ENCODE measurements at regions not wholly inside any gene's neighbourhood (a gene's known extent, or its start where the extent isn't known, plus 50 kb on each side); places are given as distances from the start of the nearest gene placed in this dataset.

GRCh38 chr10:118163217-118163616 is 116.5 kb upstream of the RAB11FIP2 start:
- ChIA-PET POLR2A (ENCODE audit: low non-redundant PET) (no interaction called here), CTCF (no interaction called here)
- Histone ChIP-seq H3K36me3 (ENCODE audit: insufficient read depth, low read length, poor library complexity, severe bottlenecking) (no peaks in the 10 kb centered on the region), H3K9me3 (ENCODE audit: low read depth, low read length, poor library complexity, severe bottlenecking) (no peaks in the 10 kb centered on the region), H3K4me3 (ENCODE audit: low read depth, low read length, poor library complexity, severe bottlenecking) (no peak overlapping the region), H3K4me1 (ENCODE audit: insufficient read depth, low read length, poor library complexity, severe bottlenecking) (no peaks in the 10 kb centered on the region), H3K27me3 (replicated peaks; ENCODE audit: insufficient read depth, low read depth, low read length, poor library complexity) (peaks cover 13% of the 10 kb centered on the region), H3K27ac (ENCODE audit: low read depth, low read length, poor library complexity, severe bottlenecking) (no peak overlapping the region)
- intact Hi-C loops (cut with micrococcal nuclease; ENCODE audit: unreplicated experiment), result no loop called here
- TF ChIP-seq EZH2 (IDR thresholded peaks at IDR 0.05; ENCODE audit: borderline replicate concordance, low read depth, low read length, poor library complexity, severe bottlenecking) (no peak), CTCF (conservative IDR thresholded peaks at IDR 0.05; ENCODE audit: low read depth, low read length) (no peak)
- no TSS peak for BruUV-seq (replicated peaks)
- no peak for DNase-seq (ENCODE audit: low spot score)

- TF ChIP-seq EZH2 (IDR thresholded peaks at IDR 0.05; ENCODE audit: borderline replicate concordance, low read depth, low read length, poor library complexity, severe bottlenecking) (no peak), CTCF (conservative IDR thresholded peaks at IDR 0.05; ENCODE audit: low read depth, low read length) (no peak)
- DNase-seq (ENCODE audit: low spot score), result no peak
- BruUV-seq (replicated peaks), result no TSS peak
- H3K4me1 ChIP-seq (ENCODE audit: insufficient read depth, low read length, poor library complexity, severe bottlenecking), result no peaks in the 10 kb centered on the region
- peaks cover 7% of the 10 kb centered on the region for H3K27me3 ChIP-seq (replicated peaks; ENCODE audit: insufficient read depth, low read depth, low read length, poor library complexity)
- CTCF ChIA-PET, result no interaction called here
- no peak overlapping the region for H3K4me3 ChIP-seq (ENCODE audit: low read depth, low read length, poor library complexity, severe bottlenecking)
- H3K27ac ChIP-seq (ENCODE audit: low read depth, low read length, poor library complexity, severe bottlenecking), result no peak overlapping the region
- POLR2A ChIA-PET (ENCODE audit: low non-redundant PET), result interaction anchor here (0.6 kb wide), 1 partner anchor 1129 kb away, joined by 3 read pairs; no protein-coding TSS in a partner anchor
- H3K9me3 ChIP-seq (ENCODE audit: low read depth, low read length, poor library complexity, severe bottlenecking), result no peaks in the 10 kb centered on the region
- no peaks in the 10 kb centered on the region for H3K36me3 ChIP-seq (ENCODE audit: insufficient read depth, low read length, poor library complexity, severe bottlenecking)
- intact Hi-C loops (cut with micrococcal nuclease; ENCODE audit: unreplicated experiment), result no loop called here
Observed at GRCh38 chr10:118161461-118162246, 114.9 kb upstream of the RAB11FIP2 start.

- no peak for TF ChIP-seq EZH2 (IDR thresholded peaks at IDR 0.05; ENCODE audit: borderline replicate concordance, low read depth, low read length, poor library complexity, severe bottlenecking)
- no peak for TF ChIP-seq CTCF (conservative IDR thresholded peaks at IDR 0.05; ENCODE audit: low read depth, low read length)
- CTCF ChIA-PET, result no interaction called here
- DNase-seq (ENCODE audit: low spot score), result no peak
- BruUV-seq (replicated peaks), result no TSS peak
- Histone ChIP-seq H3K9me3 (ENCODE audit: low read depth, low read length, poor library complexity, severe bottlenecking) (no peaks in the 10 kb centered on the region), H3K27ac (ENCODE audit: low read depth, low read length, poor library complexity, severe bottlenecking) (no peak overlapping the region), H3K4me3 (ENCODE audit: low read depth, low read length, poor library complexity, severe bottlenecking) (no peak overlapping the region), H3K27me3 (replicated peaks; ENCODE audit: insufficient read depth, low read depth, low read length, poor library complexity) (peaks cover 3% of the 10 kb centered on the region), H3K36me3 (ENCODE audit: insufficient read depth, low read length, poor library complexity, severe bottlenecking) (no peaks in the 10 kb centered on the region), H3K4me1 (ENCODE audit: insufficient read depth, low read length, poor library complexity, severe bottlenecking) (no peaks in the 10 kb centered on the region)
- intact Hi-C loops (cut with micrococcal nuclease; ENCODE audit: unreplicated experiment), result no loop called here
- POLR2A ChIA-PET (ENCODE audit: low non-redundant PET), result no interaction called here
Observed at GRCh38 chr10:118153287-118153686, 106.5 kb upstream of the RAB11FIP2 start.

Data from A673 (cell line).